HuH-7.5 (cell line): ENCODE measurements at regions not wholly inside any gene's neighbourhood (a gene's known extent, or its start where the extent isn't known, plus 50 kb on each side); places are given as distances from the start of the nearest gene placed in this dataset.
"Not testable (repeated sequence)": the region's sequence is repeated elsewhere in the genome, so short reads cannot be mapped to it uniquely, and the experiment has no call there.

Experiments
- DNase-seq: peaks from one replicate; pipeline ENCODE4 v3.0.0; 2011; ENCODE audit warnings: low spot score

GRCh38 chr13:33662392-33662791, 155.6 kb upstream of the RFC3 start:
- no peak for DNase-seq

DNA sequence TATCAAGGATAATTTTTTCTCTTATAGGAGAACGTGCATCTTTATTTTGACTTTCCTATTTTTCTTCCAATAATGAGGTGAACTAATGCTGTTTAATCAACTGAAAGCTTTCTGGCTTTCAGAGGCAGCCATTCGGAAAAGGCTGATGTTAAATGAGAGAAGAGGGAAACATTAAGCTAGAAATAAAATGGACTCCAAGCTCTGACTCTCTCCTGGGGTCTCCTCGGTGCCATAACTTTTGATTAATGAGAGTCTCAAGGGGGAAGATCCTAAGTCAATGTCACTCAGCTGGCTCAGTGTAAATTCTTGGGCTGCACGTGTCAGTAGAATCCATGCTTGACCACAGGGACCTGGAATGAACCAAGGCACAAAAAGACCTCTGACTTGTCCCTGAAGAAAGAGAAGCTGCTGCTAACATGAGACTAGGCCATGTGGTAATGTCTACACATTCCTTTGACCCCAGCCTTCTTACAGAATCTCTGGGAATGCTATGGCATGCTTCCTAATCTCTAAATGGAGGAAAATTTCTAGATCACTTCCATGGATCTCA, 152.2 kb upstream of the RFC3 start:
- no peak for DNase-seq

DNA sequence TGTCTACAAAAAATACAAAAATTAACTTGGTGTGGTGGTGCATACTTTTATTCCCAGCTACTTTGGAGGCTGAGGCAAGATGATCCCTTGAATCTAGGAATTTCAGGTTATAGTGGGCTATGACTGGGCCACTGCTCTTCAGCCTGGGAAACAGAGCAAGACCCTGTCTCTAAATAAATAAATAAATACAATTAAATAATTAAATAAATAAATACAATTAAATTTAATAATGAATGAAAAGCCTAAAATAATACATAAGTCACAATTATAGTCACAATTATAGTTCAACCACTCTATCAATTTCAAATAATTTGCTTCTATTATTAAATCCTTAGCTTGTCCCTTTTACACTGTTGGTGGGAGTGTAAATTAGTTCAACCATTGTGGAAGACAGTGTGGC, 146.4 kb upstream of the RFC3 start:
- no peak for DNase-seq

DNA sequence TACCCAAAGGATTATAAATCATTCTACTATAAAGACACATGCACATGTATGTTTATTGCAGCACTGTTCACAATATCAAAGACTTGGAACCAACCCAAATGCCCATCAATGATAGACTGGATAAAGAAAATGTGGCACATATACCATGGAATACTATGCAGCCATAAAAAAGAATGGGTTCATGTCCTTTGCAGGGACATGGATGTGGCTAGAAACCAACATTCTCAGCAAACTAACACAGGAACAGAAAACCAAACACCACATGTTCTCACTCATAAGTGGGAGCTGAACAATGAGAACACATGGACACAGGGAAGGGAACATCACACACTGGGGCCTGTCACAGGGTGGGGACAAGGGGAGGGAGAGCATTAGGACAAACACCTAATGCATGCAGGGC, 145.9 kb upstream of the RFC3 start:
- not testable (repeated sequence) for DNase-seq

GRCh38 chr13:33676045-33676989, 141.6 kb upstream of the RFC3 start:
- DNase-seq = peak; percentile 67

DNA sequence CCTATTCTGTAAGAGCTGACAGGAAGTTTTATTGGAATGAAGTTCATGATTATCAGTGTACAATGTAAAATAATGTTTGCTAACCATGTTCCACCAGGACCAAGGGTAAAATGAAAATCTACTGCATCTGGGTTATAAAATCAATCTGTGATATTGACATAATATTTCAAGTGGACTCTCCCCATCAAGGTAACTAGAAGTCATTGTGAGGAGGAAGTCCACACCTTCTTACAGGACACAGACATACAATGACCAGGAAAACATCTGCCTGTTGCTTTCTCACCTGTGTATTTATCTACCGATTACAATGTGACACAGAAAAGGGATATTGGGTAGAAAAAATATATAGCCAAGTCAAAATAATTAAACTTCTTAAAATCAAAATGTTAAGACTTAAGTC, 140.7 kb upstream of the RFC3 start:
- DNase-seq = no peak

DNA sequence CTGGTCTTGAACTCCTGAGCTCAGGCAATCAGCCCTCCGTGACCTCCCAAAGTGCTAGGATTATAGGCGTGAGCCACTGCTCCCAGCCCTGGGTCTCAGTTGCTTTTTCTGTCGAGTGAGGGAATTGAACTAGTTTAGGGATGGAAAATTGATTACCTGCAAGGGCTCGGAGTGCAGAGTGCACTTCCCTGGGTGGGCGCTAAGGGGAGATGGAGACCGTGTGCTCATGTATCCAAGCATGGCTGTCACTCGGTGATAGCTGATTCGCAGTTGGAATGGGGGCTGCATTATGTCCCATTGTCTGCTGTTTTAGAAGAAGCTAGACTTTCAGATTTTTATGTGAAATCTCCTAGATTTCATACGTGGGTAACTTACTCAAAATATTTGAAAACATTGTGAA, 139.9 kb upstream of the RFC3 start:
- no peak for DNase-seq

DNA sequence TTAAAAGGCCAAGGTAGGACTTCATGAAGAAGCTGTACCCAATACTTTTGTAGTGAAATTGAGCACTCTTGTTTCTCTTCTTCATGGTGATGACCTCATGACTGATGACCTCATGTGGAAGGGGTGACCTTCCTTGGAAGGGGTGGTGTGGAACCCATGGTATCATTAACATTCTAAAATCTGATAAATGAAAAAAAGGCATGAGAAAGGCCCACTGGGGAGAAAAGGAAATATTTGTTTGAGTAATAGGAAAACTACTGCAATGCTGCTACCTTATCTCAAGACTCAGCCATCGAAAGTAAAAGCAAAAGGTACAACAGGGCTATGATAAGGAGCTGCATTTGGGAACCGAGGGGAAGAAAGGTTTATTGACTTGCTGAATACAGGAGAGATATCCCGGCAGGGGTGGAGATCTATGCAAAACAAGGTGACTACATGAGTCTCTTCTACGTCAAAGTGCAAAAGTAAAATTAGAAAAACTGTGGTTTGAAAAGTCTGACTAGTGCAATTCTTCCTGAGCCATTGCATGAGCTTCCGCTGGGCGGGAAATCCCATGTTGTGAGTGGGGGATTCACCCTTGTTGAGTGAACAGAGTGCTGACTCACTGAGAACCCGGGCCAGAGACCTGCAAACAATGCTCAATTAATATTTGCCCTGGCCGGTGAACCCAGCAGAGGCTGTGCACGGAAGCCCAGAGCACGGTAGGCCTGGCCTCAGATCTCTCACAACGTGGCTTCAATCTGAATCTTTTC, 138.9 kb upstream of the RFC3 start:
- peak; percentile 75 for DNase-seq

- no peak for DNase-seq
These were observed 138.3 kb upstream of the RFC3 start for GRCh38 chr13:33679658-33680012.

DNA sequence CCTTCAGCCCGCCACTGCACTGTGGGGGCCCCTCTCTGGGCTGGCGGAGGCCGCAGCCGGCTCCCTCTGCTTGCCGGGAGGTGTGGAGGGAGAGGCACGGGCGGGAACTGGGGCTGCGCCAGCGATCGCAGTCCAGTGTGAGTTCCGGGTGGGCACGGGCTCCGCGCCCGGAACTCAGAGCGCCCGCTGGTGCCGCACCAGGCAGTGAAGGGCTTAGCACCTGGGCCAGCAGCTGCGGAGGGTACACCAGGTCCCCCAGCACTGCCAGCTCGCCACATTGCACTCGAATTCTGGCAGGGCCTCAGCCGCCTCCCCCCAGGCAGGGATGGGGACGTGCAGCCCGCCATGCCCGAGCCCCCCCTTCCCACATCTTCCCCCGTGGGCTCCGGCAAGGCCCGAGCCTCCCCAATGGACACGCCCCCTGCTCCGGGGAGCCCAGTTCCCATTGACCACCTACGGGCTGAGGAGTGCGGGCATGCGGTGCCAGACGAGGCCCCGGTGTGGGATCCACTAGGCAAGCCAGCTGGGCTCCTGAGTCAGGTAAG, 135.9 kb upstream of the RFC3 start:
- no peak for DNase-seq

- not testable (repeated sequence) for DNase-seq
These were observed 135.3 kb upstream of the RFC3 start for GRCh38 chr13:33682646-33683045.

DNA sequence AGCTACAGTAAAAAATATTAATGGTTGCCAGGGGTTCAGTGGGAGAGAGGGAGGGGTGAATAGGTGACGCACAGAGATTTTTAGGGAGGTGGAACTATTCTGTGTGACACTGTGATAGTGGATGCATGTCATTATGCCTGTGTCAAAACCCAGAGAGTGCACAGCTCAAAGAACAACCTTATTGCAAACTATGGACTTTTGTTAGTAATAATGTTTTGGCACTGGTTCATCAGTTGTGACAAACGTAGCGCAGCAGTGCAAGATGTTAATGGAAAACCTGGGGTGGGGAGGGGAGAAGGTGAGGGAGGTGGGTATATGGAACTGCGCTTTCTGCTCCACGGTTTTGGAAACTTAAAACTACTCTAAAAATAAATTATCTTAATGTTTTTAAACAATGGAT, 134.6 kb upstream of the RFC3 start:
- no peak for DNase-seq

DNA sequence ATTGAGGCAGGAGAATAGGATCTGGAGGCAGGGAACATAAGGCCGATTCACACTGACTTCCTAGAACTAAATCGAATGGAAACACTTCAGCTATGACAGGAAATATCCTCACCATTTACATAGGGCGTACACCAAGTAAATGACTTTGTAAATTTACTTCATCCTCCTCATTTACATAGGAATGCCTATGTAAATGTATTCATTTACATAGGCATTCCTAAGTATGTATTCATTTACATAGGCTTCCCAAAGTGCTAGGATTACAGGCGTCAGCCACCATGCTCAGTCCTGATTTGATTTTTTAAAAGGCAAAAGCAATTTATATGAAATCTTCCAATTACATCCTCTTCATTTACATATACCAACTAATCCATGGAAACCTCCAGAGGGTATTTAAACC, 133.1 kb upstream of the RFC3 start:
- DNase-seq = no peak

GRCh38 chr13:33686772-33687480, 131.0 kb upstream of the RFC3 start:
- no peak for DNase-seq

DNA sequence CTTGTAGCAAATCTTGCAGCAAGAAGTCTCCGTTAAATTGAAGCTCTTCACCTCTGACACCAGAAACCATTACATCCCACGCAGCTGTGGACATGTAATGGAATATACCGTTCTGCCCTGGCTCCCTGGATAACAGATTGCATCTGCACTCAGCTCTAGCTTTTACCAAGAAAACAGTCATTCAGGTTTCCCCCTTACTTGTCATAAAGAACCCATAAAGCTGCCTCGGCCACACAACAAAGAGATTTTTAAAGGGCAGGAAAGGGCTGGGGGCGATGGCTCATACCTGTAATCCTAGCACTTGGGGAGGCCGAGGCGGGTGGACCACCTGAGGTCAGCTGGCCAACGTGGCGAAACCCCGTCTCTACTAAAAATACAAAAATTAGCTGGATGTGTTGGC, 127.6 kb upstream of the RFC3 start:
- DNase-seq = no peak

DNA sequence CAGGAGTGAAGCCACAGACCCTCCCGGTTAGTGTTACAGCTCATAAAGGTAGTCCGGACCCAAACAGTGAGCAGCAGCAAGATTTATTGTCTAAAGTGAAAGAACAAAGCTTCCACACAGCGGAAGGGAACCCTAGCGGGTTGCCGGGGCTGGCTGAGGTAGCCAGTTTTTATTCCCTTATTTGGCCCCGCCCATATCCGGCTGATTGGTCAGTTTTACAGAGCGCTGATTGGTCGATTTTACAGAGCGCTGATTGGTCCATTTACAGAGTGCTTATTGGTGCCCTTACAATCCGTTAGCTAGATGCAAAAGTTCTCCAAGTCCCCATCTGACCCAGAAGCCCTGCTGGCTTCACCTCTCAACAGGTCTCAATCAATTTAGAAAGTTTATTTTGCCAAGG, 126.0 kb upstream of the RFC3 start:
- no peak for DNase-seq

DNA sequence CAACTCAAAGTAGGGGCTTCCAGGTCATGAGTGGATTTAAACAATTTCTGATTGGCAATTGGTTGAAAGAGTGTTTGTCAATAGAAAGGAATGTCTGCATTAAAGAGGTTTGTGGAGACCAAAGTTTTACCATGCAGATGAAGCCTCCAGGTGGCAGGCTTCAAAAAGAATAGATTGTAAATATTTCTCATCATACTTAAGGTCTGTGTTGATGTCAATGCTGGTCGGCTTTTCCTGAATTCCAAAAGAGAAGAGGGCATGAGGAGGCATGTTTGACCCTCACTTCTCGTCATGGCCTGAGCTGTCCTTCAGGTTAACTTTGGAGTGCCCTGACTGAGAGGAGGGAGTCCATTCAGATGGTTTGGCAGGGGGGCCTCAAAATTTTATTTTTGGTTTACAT, 125.4 kb upstream of the RFC3 start:
- no peak for DNase-seq

- no peak for DNase-seq
These were observed 123.4 kb upstream of the RFC3 start for GRCh38 chr13:33694546-33694945.

GRCh38 chr13:33696530-33696929, 121.4 kb upstream of the RFC3 start:
- DNase-seq = no peak

DNA sequence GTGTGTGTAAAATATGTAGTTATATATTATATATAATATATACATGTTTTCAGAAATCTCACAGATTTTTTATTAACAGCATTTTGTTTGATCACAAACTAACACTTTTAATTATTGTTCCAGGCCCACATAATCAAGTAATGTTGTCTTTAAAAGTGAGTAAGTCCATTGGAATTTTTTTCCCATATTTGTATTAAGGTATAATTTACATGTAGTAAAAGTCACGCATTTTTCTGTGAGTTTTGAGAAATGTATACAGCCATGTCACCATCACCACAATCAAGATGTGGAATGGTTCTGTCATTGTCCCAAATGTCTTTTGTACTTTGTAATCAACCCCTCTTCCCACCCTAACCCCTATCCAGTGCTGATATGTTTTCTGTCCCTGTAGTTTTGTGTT, 120.0 kb upstream of the RFC3 start:
- no peak for DNase-seq

DNA sequence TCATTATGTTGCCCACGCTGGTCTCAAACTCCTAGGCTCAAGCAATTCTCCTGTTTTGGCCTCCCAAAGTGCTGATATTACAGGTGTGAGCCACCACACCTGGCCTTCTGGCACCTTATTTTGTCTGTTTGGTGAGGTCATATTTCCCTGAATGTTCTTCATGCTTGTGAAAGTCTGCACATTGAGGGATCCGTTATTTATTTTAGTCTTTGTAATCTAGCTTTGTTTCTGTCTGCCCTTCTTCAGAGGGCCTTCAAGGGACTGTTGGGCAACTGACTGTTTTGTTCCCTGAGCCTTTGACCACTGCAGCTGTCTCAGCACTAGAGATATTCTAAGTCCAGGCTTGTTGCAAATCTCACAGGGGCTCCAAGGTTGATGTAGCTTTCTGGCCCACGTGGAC, 110.5 kb upstream of the RFC3 start:
- no peak for DNase-seq

- DNase-seq = no peak
These were observed 107.0 kb upstream of the RFC3 start for GRCh38 chr13:33710924-33711323.
